H1 (cell line): ENCODE measurements at regions not wholly inside any gene's neighbourhood (a gene's known extent, or its start where the extent isn't known, plus 50 kb on each side); places are given as distances from the start of the nearest gene placed in this dataset.

Experiments used
- CTCF ChIA-PET: fragments of 300-600 bp; sonication (Branson Sonifier 250); formaldehyde crosslinking; loops from one replicate; lab custom pipeline; 2021; ENCODE audit not compliant: partially characterized antibody; lab: Charles Lee
- POLR2A ChIA-PET: fragments of 300-600 bp; sonication (Branson Sonifier 250); formaldehyde crosslinking; loops from one replicate; lab custom pipeline; 2021; ENCODE audit warnings: inconsistent platforms; ENCODE audit not compliant: partially characterized antibody; lab: Charles Lee
- DNase-seq, 2 experiments: peaks; one replicate each; pipeline versions ENCODE4 v3.0.0 to v3.0.0-alpha.2; 2010 to 2022; ENCODE audit warnings: low spot score in 2 of 2, low read depth in 1 of 2, mixed read lengths in 1 of 2
- FAIRE-seq: peaks from 2 replicates; lab custom pipeline; 2011; peaks lifted over from hg19 to GRCh38; lab: Jason Lieb, UNC
- H2AFZ ChIP-seq: 2 replicates; pipeline ENCODE4 v1.8.1; 2012; ENCODE audit warnings: low read length, inconsistent platforms
- H2AK5ac ChIP-seq: 2 replicates; pipeline ENCODE4 v1.6.1; 2013; ENCODE audit warnings: low read depth, low read length
- H2BK120ac ChIP-seq: replicated peaks from 2 replicates; pipeline ENCODE3; 2013; ENCODE audit warnings: low read depth, low read length, inconsistent platforms
- H2BK12ac ChIP-seq: 2 replicates; pipeline ENCODE4 v1.6.1; 2013; ENCODE audit warnings: low read depth, low read length
- H2BK15ac ChIP-seq: 2 replicates; pipeline ENCODE4 v1.6.1; 2013; ENCODE audit warnings: low read length
- H2BK20ac ChIP-seq: 2 replicates; pipeline ENCODE4 v1.6.1; 2013; ENCODE audit warnings: low read length
- H2BK5ac ChIP-seq: 2 replicates; pipeline ENCODE4 v1.6.1; 2013; ENCODE audit warnings: low read depth, low read length
- H3K14ac ChIP-seq: 2 replicates; pipeline ENCODE4 v1.6.1; 2013; ENCODE audit warnings: inconsistent platforms; ENCODE audit not compliant: insufficient read length
- H3K18ac ChIP-seq: 2 replicates; pipeline ENCODE4 v1.6.1; 2013; ENCODE audit warnings: low read length; ENCODE audit errors: extremely low read depth
- H3K23ac ChIP-seq: 2 replicates; pipeline ENCODE4 v1.6.1; 2013; ENCODE audit warnings: inconsistent platforms; ENCODE audit not compliant: insufficient read length
- H3K23me2 ChIP-seq: 2 replicates; pipeline ENCODE4 v1.6.1; 2013; ENCODE audit warnings: low read depth, low read length
- H3K27ac ChIP-seq: 2 replicates; pipeline ENCODE4 v1.6.1; 2011; ENCODE audit warnings: low read depth, low read length, inconsistent platforms
- H3K27me3 ChIP-seq, 4 experiments: replicated peaks in 1 of 4; 1 replicate in 1 of 4; 2 replicates in 3 of 4; pipeline versions ENCODE4 v1.6.1 to v1.8.1; 2011 to 2013; ENCODE audit warnings: low read length in 3 of 4, mild to moderate bottlenecking in 3 of 4, inconsistent platforms in 2 of 4, mixed read lengths in 2 of 4, moderate library complexity in 1 of 4; ENCODE audit not compliant: control insufficient read depth in 3 of 4, insufficient read depth in 3 of 4; ENCODE audit errors: extremely low read depth in 1 of 4
- H3K36me3 ChIP-seq, 4 experiments: 2 replicates each; pipeline versions ENCODE4 v1.6.1 to v1.8.1; 2011 to 2013; ENCODE audit warnings: mild to moderate bottlenecking in 4 of 4, low read length in 3 of 4, moderate library complexity in 2 of 4, control low read depth in 1 of 4, inconsistent platforms in 1 of 4; ENCODE audit not compliant: insufficient read depth in 4 of 4, control insufficient read depth in 2 of 4
- H3K4ac ChIP-seq: replicated peaks from 2 replicates; pipeline ENCODE3; 2013; ENCODE audit warnings: low read length, low read depth, mixed read lengths, inconsistent platforms; ENCODE audit not compliant: insufficient read length
- H3K4me1 ChIP-seq, 4 experiments: replicated peaks in 1 of 4; 1 replicate in 1 of 4; 2 replicates in 3 of 4; pipeline versions ENCODE4 v1.6.1 to v1.8.1; 2011 to 2013; ENCODE audit warnings: low read length in 3 of 4, inconsistent platforms in 2 of 4, mixed read lengths in 1 of 4; ENCODE audit not compliant: insufficient read depth in 4 of 4, control insufficient read depth in 3 of 4
- H3K4me2 ChIP-seq, 2 experiments: 2 replicates each; pipeline versions ENCODE4 v1.6.1 to v1.8.1; 2011 to 2013; ENCODE audit warnings: low read depth in 2 of 2, low read length in 2 of 2, control low read depth in 1 of 2, inconsistent platforms in 1 of 2, mild to moderate bottlenecking in 1 of 2; ENCODE audit not compliant: insufficient read depth in 1 of 2
- H3K4me3 ChIP-seq, 4 experiments: fragments of 200-600, 300-600 bp in 1 of 4; sonication (generic), shearing (Covaris generic), sonication (Bioruptor Twin) in 1 of 4; 2 replicates each; pipeline versions ENCODE4 v1.5.1 to v1.8.1; 2011 to 2016; ENCODE audit warnings: low read length in 4 of 4, low read depth in 3 of 4, control low read depth in 2 of 4, inconsistent platforms in 2 of 4, mild to moderate bottlenecking in 2 of 4, mixed read lengths in 1 of 4, moderate library complexity in 1 of 4; ENCODE audit not compliant: insufficient read depth in 2 of 4; ENCODE audit errors: extremely low read depth in 1 of 4
- H3K56ac ChIP-seq: replicated peaks from 2 replicates; pipeline ENCODE3; 2013; ENCODE audit warnings: low read depth, mild to moderate bottlenecking, mixed read lengths, low read length, inconsistent platforms; ENCODE audit not compliant: insufficient read length
- H3K79me1 ChIP-seq: 2 replicates; pipeline ENCODE4 v1.6.1; 2013; ENCODE audit warnings: low read depth, low read length, control low read depth
- H3K79me2 ChIP-seq, 2 experiments: 2 replicates each; pipeline versions ENCODE4 v1.6.1 to v1.8.1; 2012 to 2013; ENCODE audit warnings: low read length in 2 of 2, mild to moderate bottlenecking in 2 of 2, inconsistent platforms in 1 of 2; ENCODE audit not compliant: insufficient read depth in 2 of 2, control insufficient read depth in 1 of 2
- H3K9ac ChIP-seq, 4 experiments: replicated peaks in 1 of 4; 1 replicate in 1 of 4; 2 replicates in 3 of 4; pipeline versions ENCODE4 v1.6.1 to v1.8.1; 2011 to 2013; ENCODE audit warnings: low read depth in 3 of 4, low read length in 3 of 4, control low read depth in 2 of 4, mild to moderate bottlenecking in 2 of 4, moderate library complexity in 2 of 4, inconsistent platforms in 1 of 4; ENCODE audit errors: extremely low read depth in 1 of 4
- H3K9me3 ChIP-seq, 2 experiments: 2 replicates each; pipeline versions ENCODE4 v1.6.1 to v1.8.1; 2012 to 2013; ENCODE audit warnings: mild to moderate bottlenecking in 2 of 2, moderate library complexity in 2 of 2, control low read depth in 1 of 2, inconsistent platforms in 1 of 2, low read depth in 1 of 2, low read length in 1 of 2, mixed read lengths in 1 of 2; ENCODE audit not compliant: insufficient read depth in 2 of 2
- H4K20me1 ChIP-seq, 2 experiments: replicated peaks in 1 of 2; 2 replicates each; pipeline versions ENCODE3 to v1.8.1; 2011 to 2013; ENCODE audit warnings: inconsistent platforms in 2 of 2, low read length in 2 of 2, mild to moderate bottlenecking in 1 of 2; ENCODE audit not compliant: insufficient read depth in 2 of 2, control insufficient read depth in 1 of 2
- H4K5ac ChIP-seq: 2 replicates; pipeline ENCODE4 v1.6.1; 2013; ENCODE audit warnings: low read length, low read depth, mixed read lengths, inconsistent platforms; ENCODE audit not compliant: insufficient read length
- H4K8ac ChIP-seq: 2 replicates; pipeline ENCODE4 v1.8.0; 2013; ENCODE audit warnings: mild to moderate bottlenecking, moderate library complexity, low read length, inconsistent platforms; ENCODE audit not compliant: insufficient read depth; ENCODE audit errors: extremely low read depth
- H4K91ac ChIP-seq: replicated peaks from 2 replicates; pipeline ENCODE3; 2013; ENCODE audit warnings: low read length, mixed read lengths, inconsistent platforms; ENCODE audit not compliant: insufficient read length
- CBX5 ChIP-seq: fragments of 300-800, 300-1000 bp; sonication (generic); IDR thresholded peaks from 2 replicates; pipeline ENCODE4 v1.7.1; 2016; ENCODE audit warnings: antibody characterized with exemption, low read length, low read depth
- CHD2 ChIP-seq: IDR thresholded peaks from 2 replicates; pipeline ENCODE4 v1.6.1; 2012; ENCODE audit warnings: low read length, improper control_type of control experiment
- FOSL1 ChIP-seq: IDR thresholded peaks from 2 replicates; pipeline ENCODE4 v1.6.1; 2011; ENCODE audit warnings: mild to moderate bottlenecking, low read depth, low read length, moderate library complexity; ENCODE audit not compliant: insufficient read depth
- GTF2F1 ChIP-seq: IDR thresholded peaks from 2 replicates; pipeline ENCODE4 v1.6.1; 2012; ENCODE audit warnings: low read depth, low read length, improper control_type of control experiment, borderline replicate concordance
- JUND ChIP-seq: IDR thresholded peaks from 2 replicates; pipeline ENCODE4 v1.6.1; 2011; ENCODE audit warnings: mild to moderate bottlenecking, improper control_type of control experiment, low read length
- WGBS, 2 experiments: shearing (Covaris generic) in 1 of 2; methylation state at CpG; one replicate each; pipeline versions ENCODE4 v1.1.6 to v1.1.7; 2013 to 2015; ENCODE audit warnings: low lambda C conversion rate in 2 of 2, mixed read lengths in 2 of 2, inconsistent platforms in 1 of 2, low coverage in 1 of 2, missing lambda C conversion rate in 1 of 2; ENCODE audit not compliant: insufficient replicate concordance in 2 of 2, insufficient coverage in 1 of 2, insufficient read length in 1 of 2; ENCODE audit errors: extremely low coverage in 1 of 2, missing lambda C conversion rate in 1 of 2; 5-methylcytosine and 5-hydroxymethylcytosine counted together

- no peak overlapping the region for H3K23ac ChIP-seq
- H3K27ac ChIP-seq = no peak overlapping the region
- no peak overlapping the region for H4K5ac ChIP-seq
- no peak overlapping the region for H2BK120ac ChIP-seq
- H3K56ac ChIP-seq = no peak overlapping the region
- no peak overlapping the region for H4K91ac ChIP-seq
- POLR2A ChIA-PET = no interaction called here
- no peak overlapping the region for H2BK15ac ChIP-seq
- no peak for FAIRE-seq
- no peak overlapping the region for H3K4me2 ChIP-seq
- WGBS, 2 experiments = 73% methylated on average over 2 of the region's 2 CpGs; no CpG with 5 or more reads in 1 of the 2 experiments
- no peak overlapping the region for H4K8ac ChIP-seq
- H3K9me3 ChIP-seq = no peaks in the 10 kb centered on the region; a peak in 1 of 4 replicates
- no peak overlapping the region for H3K14ac ChIP-seq
- H3K9ac ChIP-seq = no peak overlapping the region
- H4K20me1 ChIP-seq = no peaks in the 10 kb centered on the region
- no peak overlapping the region for H2AFZ ChIP-seq
- DNase-seq = no peak
- H2BK20ac ChIP-seq = no peak overlapping the region
- H3K4me1 ChIP-seq = no peaks in the 10 kb centered on the region
- no peak overlapping the region for H3K18ac ChIP-seq
- no peak overlapping the region for H2BK12ac ChIP-seq
- H3K79me2 ChIP-seq = no peaks in the 10 kb centered on the region
- H3K23me2 ChIP-seq = no peaks in the 10 kb centered on the region
- H2BK5ac ChIP-seq = no peak overlapping the region
- H3K36me3 ChIP-seq = no peaks in the 10 kb centered on the region
- H2AK5ac ChIP-seq = no peak overlapping the region
- H3K79me1 ChIP-seq = no peaks in the 10 kb centered on the region
- no peak overlapping the region for H3K4me3 ChIP-seq
- no peak overlapping the region for H3K4ac ChIP-seq
- CTCF ChIA-PET = no interaction called here
- no peaks in the 10 kb centered on the region for H3K27me3 ChIP-seq
- TF ChIP-seq FOSL1 (no peak), JUND (no peak), CBX5 (no peak), GTF2F1 (no peak), CHD2 (no peak)
- TF ChIP-seq, all 59 proteins: peak for 0
Observed at GRCh38 chr9:116045083-116045482, 108.5 kb upstream of the PAPPA start.
